Keratinocyte (primary cell): ENCODE measurements at regions not wholly inside any gene's neighbourhood (a gene's known extent, or its start where the extent isn't known, plus 50 kb on each side); places are given as distances from the start of the nearest gene placed in this dataset.

Source experiments
- CTCF ChIP-seq, 3 experiments: IDR thresholded peaks in 1 of 3; conservative IDR thresholded peaks in 1 of 3; optimal IDR thresholded peaks in 1 of 3; 2 replicates in 2 of 3; 3 replicates in 1 of 3; pipeline versions ENCODE3 to v1.5.1; 2011; ENCODE audit warnings: low read length in 3 of 3, mild to moderate bottlenecking in 3 of 3, moderate library complexity in 2 of 3, control low read depth in 1 of 3, inconsistent platforms in 1 of 3; ENCODE audit not compliant: insufficient read depth in 2 of 3; ENCODE audit errors: extremely low read depth in 1 of 3
- EZH2 ChIP-seq: IDR thresholded peaks from one replicate; pipeline ENCODE4 v1.6.1; 2012; ENCODE audit warnings: inconsistent platforms, mild to moderate bottlenecking, low read length, moderate library complexity

- TF ChIP-seq CTCF (optimal IDR thresholded peaks at IDR 0.05 in 1 of 3, IDR thresholded peaks at IDR 0.05 in 1 of 3, conservative IDR thresholded peaks at IDR 0.05 in 1 of 3; ENCODE audit: extremely low read depth in 1 of 3, insufficient read depth in 2 of 3, low read length in 3 of 3): no peak
- no peak for TF ChIP-seq EZH2
These were observed 119.8 kb upstream of the PDE10A start for GRCh38 chr6:165782812-165783211.
